NT2/D1 (cell line): ENCODE measurements at regions not wholly inside any gene's neighbourhood (a gene's known extent, or its start where the extent isn't known, plus 50 kb on each side); places are given as distances from the start of the nearest gene placed in this dataset.

Experiments used
- SUZ12 ChIP-seq: IDR thresholded peaks from 2 replicates; pipeline ENCODE4 v1.6.1; 2011; ENCODE audit not compliant: insufficient read length, insufficient read depth; ENCODE audit errors: extremely low read depth
- YY1 ChIP-seq: IDR thresholded peaks from 2 replicates; pipeline ENCODE4 v1.6.1; 2011; ENCODE audit not compliant: insufficient read length, insufficient read depth
- ZNF274 ChIP-seq: IDR thresholded peaks from 2 replicates; pipeline ENCODE4 v1.6.1; 2011; ENCODE audit warnings: mild to moderate bottlenecking, low read depth, low read length

DNA sequence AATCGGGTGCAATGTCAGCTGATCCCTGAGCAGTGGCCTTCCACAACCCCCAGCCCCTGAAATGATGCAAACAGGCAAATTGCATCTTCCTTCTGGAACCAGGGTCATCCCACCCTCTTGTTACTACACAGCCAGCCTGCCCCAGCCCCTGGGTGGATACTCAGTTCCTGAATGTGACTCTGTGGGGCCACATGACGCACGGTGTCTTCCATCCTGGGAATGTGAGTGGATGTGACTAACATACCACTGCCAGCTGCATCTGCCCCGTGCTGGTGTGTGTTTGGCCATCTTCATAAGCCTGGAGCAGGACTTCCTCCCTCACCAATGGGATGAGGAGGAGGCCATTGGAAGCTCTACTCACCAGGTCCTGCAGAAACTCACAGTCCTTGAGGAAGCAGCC lies 257.9 kb upstream of the ADAMTS16 start:
- no peak for TF ChIP-seq YY1
- no peak for TF ChIP-seq ZNF274
- TF ChIP-seq SUZ12 = no peak
